GM18858 (cell line): ENCODE measurements at regions not wholly inside any gene's neighbourhood (a gene's known extent, or its start where the extent isn't known, plus 50 kb on each side); places are given as distances from the start of the nearest gene placed in this dataset.
A peak's percentile ranks its signal among the peaks of the same experiment; 100 is the strongest.
"Not testable (repeated sequence)": the region's sequence is repeated elsewhere in the genome, so short reads cannot be mapped to it uniquely, and the experiment has no call there.

Experiments
- ATAC-seq: cut with Tn5 transposase; IDR thresholded peaks from one replicate; pipeline ENCODE4 v1.9.1; 2021; ENCODE audit not compliant: unreplicated experiment

DNA sequence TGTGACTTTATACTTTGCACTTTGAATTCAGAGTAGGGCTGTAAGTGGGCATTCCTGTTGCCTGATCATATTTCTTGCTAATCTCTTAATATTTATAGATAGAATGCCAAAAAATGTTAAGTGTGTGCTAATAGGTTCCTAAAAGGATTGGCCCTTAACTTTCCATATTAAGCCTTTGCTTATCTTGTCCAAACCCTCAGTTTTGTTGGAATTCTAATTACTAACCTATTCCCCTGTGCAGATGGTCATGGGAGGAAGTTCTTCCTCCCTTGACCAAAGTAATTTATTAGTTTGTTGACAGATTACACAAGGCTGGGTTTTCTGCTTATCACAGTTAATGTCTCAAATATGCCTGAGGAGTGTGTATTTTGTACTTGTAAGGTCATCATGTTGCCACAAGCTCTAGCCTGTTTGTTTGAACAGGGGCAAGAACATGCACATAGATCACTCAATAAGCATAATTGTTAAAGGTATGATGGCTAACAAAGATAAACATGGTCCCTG is 541.1 kb upstream of the SPRY2 start:
- ATAC-seq, result no peak

- ATAC-seq, result no peak
Observed at GRCh38 chr13:80881495-80881894, 540.6 kb upstream of the SPRY2 start.

DNA sequence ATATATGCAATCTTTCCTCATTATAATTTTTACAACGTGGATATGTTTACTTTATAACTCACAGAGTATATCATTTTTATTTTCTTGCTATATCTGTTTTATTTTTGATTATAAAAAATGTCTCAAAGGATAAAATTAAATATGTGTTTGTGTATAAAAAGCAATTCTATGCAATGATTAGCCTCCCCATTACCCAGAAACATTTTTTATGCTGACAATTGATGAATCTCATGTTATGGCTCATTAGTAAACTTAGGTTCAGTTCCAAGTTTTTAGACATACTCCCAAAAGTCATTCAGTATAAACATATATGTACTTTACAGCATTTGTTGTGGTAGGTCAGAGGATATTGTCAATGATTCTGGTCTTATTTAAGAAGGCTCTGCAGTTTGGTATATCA is 540.1 kb upstream of the SPRY2 start:
- ATAC-seq, result no peak

DNA sequence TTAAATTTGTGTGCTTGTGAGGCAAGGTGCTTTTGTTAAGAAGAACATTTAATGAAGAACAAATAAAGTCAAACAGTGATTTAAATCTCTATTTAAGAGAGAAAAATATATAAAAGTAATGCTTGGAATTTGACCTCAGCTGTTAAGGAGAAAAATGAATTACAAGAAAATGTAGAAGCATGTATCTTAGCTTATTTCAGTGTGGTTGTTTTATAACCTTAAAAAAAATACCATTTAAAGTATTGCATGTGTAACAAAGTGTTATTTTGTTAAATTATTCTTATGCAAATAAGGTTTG is 537.0 kb upstream of the SPRY2 start:
- ATAC-seq, result no peak

DNA sequence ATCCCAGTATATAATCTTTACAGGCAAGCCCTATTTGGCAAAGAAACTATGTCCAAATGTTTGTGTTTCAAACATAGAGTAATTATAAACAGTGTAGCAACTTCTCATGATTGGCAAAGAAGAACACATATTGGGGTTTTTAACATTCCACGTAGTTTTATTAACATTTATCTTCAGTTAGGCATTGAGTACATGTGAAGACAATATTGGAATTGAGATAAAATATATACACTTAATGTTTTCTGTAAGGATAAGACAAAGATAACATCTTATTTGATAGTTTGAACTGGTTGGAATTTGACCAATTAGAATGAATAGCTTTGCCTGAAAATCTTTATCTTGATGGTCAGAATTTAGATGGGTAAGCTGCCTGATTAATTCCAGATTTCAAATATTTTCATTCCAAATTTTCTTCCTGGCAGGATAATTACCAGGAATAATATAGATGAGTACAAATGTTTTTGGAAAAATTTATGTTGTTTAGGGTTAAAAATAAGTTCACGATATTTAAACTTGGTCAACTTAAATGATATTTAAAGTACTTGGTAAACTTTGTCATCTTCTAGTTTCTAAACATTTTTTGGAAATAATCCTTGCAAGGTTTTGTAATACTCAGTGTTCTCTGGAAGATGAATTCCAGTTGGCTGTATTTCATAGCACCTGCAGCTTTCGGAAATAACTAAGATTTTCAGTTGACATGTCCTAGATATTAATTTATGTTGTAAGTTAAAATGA is 536.5 kb upstream of the SPRY2 start:
- no peak for ATAC-seq

DNA sequence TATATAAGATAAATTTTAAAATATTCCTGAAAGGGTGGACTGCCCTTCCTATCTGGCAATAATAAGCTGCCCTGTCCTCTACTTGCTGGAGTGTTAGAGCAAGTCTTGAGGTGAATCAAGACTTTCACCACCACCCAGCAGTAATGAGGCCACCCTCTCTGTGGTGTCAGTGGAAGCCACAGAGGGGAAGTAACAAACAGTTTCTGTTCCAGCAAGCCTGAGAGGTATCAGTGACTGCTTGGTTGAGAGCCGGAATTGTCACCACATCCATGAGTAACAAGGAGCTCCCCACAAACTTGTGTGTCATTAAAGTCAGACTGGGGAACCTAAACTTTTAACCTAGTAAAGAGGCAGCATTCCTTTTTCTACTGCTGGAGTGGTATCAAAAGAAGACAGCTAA is 532.7 kb upstream of the SPRY2 start:
- peak; percentile 94 for ATAC-seq

DNA sequence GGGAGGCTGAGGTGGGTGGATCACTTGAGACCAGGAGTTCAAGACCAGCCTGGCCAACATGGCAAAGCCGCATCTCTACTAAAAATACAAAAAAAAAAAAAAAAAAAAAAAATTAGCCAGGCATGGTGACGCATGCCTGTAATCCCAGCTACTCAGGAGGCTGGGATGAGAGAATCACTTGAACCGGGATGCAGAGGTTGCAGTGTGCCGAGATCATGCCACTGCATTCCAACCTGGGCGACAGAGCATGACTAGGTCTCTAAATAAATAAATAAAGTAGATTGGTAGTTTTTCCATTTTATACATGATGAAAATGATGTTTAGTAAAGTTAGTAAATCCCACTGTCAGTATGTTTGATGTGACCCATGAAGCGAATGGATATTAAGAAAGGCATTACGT is 531.0 kb upstream of the SPRY2 start:
- not testable (repeated sequence) for ATAC-seq

DNA sequence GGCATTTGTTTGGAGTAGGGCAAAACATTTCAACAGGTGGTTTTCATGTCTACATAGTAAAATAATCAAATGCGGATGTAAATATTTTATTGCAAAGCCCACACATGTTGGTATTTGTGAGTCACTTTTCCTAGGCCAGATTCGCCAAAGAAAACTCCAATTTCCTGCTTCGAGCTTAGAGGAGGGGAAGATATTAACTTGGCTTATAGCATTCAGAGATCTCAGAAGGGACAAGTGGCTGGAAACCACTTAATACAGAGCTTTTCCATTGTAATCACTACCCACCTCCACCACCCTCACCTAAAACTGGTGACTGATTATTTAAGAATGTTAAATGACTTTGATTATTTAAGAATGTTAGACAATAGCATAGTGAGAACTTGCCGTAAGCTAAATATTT is 530.6 kb upstream of the SPRY2 start:
- no peak for ATAC-seq

DNA sequence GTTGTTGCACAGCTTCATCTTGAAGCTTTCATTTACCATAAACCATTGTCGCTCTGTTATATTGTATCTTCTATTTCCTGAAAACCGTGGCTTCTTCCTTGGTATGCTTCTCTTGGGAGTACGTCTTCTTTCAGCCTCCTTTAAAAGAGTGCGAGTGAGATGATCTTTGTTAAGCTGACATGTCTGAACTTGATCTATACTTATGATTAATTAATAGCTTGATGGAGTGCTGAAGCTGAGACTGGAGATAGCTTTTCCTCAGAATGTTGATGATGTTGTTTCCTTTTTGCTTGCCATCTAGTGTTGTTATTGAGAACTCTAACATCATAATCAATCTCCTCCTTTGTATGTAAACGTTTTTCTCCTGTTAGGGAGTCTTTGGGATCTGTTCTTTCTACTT is 529.3 kb upstream of the SPRY2 start:
- ATAC-seq, result no peak

DNA sequence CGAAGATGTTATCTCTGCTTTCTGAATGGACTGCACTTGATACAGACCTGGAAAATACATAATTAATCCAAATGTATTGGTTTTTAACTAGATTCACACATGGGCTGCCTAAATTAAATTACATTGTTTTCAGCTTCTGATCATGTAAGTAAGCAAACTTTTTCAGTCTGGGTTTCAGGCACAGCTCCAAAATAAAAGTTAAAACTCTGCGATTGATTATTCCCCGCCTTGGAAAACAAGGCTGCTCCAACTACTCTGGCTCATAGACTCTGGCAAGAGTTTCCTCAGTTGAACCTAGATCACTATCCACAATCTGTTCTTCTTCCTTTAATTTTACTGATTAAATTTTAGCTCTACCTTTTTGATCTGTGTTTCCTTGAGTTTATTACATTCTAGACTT is 526.0 kb upstream of the SPRY2 start:
- ATAC-seq, result no peak

GRCh38 chr13:80865329-80865728 is 524.4 kb upstream of the SPRY2 start:
- ATAC-seq, result no peak

- no peak for ATAC-seq
Observed at GRCh38 chr13:80862456-80862855, 521.5 kb upstream of the SPRY2 start.

DNA sequence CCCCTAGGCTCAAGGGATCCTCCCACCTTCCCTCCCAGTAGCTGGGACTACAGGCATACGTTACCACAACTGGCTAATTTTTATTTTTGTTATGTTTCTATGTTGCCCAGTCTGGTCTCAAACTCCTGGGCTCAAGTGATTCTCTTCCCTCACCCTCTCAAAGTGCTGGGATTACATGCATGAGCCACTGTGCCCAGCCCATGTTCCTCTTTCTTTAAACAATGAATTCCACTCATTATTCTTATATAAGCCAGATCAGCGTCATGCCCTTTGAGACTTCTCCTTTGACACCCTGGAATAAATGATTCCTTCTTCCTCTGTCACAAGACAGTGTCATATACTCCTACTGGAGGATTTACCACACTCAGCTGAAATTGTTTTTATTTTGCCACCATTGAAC is 519.9 kb upstream of the SPRY2 start:
- ATAC-seq, result no peak

DNA sequence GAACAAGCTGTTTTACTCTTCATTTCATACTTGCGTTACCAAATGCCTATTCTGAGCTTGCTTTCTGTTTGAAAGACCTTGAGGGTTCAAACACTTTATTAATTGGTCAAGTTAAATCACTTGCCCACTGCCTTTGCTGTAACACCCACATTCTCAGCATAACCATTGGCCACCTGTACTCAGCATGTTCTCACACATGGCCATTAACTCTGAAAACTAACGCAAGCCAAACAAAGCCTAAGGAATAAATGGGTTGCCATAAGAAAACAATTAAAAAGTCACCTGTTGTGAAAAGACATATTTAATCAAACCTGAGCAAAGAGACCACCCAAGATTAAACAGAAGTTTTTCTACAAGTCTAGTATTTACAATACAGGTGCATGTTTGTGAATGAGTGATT is 517.2 kb upstream of the SPRY2 start:
- no peak for ATAC-seq

- ATAC-seq, result no peak
Observed at GRCh38 chr13:80857321-80857720, 516.4 kb upstream of the SPRY2 start.

- ATAC-seq, result no peak
Observed at GRCh38 chr13:80850771-80851170, 509.8 kb upstream of the SPRY2 start.

DNA sequence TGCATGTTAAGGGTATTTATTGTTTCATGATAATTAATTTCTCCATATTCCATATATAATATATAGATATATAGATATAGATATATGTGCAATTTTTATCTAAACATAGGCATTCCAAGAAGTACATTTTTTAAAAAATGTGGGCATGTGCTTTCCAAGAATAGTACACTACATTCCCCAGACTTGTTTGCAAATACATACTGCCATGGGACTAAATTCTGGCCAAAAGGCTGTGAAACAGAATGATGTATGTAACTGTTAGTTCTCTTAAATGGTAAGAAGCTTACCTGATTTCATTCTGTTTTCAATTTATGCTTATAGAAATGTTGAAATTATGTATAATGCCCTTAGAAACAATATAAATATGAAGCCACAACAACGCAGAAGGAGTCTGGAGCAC is 503.2 kb upstream of the SPRY2 start:
- no peak for ATAC-seq

GRCh38 chr13:80841414-80841813 is 500.5 kb upstream of the SPRY2 start:
- no peak for ATAC-seq

GRCh38 chr13:80840316-80840976 is 499.5 kb upstream of the SPRY2 start:
- no peak for ATAC-seq

DNA sequence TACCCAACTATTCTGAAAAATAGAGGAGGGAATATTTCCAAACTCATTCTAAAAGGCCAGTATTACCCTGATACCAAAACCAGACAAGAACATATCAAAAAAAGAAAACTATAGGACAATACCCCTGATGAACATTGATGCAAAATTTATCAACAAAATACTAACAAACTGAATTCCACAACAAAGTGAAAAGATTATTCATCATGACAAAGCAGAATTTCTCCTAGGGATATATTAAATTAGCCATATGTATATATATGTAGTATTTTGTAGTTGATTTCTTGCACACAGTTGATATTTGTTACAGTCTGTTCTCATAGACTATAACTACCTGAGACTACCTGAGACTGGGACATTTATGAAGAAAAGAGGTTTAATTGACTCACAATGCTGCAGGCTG is 495.0 kb upstream of the SPRY2 start:
- ATAC-seq, result no peak

DNA sequence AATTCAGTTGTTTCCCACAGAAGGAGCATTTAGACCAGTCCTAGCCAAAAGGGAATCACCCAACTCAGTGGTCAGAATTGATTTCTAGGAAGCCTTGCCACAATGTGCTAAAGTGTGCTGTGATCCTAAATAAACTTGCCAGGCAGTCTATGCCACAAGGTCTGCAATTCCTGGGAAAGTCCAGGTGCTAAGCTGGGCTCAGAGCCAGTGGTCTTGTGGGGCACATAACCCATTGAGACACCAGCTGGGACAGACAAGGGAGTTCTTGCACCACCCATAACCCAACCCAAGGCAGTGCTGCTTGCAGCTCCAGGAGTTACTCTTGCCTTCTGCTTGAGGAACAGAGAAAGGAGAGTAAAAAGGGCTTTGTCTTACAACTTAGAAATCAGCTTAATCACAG is 489.5 kb upstream of the SPRY2 start:
- ATAC-seq, result no peak

GRCh38 chr13:80828759-80829158 is 487.8 kb upstream of the SPRY2 start:
- ATAC-seq, result no peak

DNA sequence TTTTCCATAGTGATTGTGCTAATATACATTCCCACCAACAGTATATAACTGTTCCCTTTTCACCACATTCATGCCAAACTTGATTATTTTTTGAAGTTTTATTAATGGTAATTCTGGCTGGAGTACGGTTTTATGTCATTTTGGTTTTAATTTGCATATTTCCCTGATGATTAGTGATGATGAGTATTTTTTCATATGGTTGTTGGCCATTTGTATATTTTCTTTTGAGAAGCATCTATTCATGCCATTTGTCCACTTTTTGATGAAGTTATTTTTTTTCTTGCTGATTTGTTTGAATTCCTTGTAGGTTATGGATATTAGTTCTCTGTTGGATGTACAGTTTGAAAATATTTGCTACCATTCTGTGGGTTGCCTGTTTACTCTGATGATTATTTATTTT is 484.4 kb upstream of the SPRY2 start:
- ATAC-seq, result no peak
